A673 (cell line): ENCODE measurements at regions not wholly inside any gene's neighbourhood (a gene's known extent, or its start where the extent isn't known, plus 50 kb on each side); places are given as distances from the start of the nearest gene placed in this dataset.

ENCODE experiments used
- BruUV-seq: library from RNA; stranded (reverse); fragments of 400-500 nt; replicated peaks from 2 replicates; lab custom pipeline; 2021; lab: Mats Ljungman, UMichigan
- CTCF ChIA-PET: fragments of 300-600 bp; sonication (Branson Sonifier 250); formaldehyde crosslinking; loops from one replicate; lab custom pipeline; 2022; ENCODE audit warnings: antibody characterized with exemption; lab: Charles Lee
- POLR2A ChIA-PET: fragments of 300-600 bp; sonication (Branson Sonifier 250); formaldehyde crosslinking; loops from one replicate; lab custom pipeline; 2022; ENCODE audit warnings: antibody characterized with exemption; ENCODE audit not compliant: low non-redundant PET; lab: Charles Lee
- DNase-seq: peaks from one replicate; pipeline ENCODE4 v3.0.0-alpha.2; 2015; ENCODE audit warnings: low spot score
- H3K27ac ChIP-seq: fragments of 200-600 bp; sonication (generic); 2 replicates; pipeline ENCODE4 v1.5.1; 2016; ENCODE audit warnings: mixed run types, low read depth, mild to moderate bottlenecking, mixed read lengths, antibody characterized with exemption, low read length; ENCODE audit not compliant: poor library complexity, severe bottlenecking
- H3K27me3 ChIP-seq: fragments of 200-600 bp; sonication (generic); replicated peaks from 2 replicates; pipeline ENCODE4 v1.6.1; 2017; ENCODE audit warnings: mixed run types, low read depth, mild to moderate bottlenecking, mixed read lengths, antibody characterized with exemption, low read length; ENCODE audit not compliant: insufficient read depth, poor library complexity
- H3K36me3 ChIP-seq: fragments of 200-600 bp; sonication (generic); 2 replicates; pipeline ENCODE4 v1.6.1; 2016; ENCODE audit warnings: mixed run types, mild to moderate bottlenecking, mixed read lengths, antibody characterized with exemption, low read length; ENCODE audit not compliant: insufficient read depth, poor library complexity, severe bottlenecking
- H3K4me1 ChIP-seq: fragments of 200-600 bp; sonication (generic); 2 replicates; pipeline ENCODE4 v1.6.1; 2017; ENCODE audit warnings: mixed run types, mild to moderate bottlenecking, mixed read lengths, antibody characterized with exemption, low read length; ENCODE audit not compliant: insufficient read depth, poor library complexity, severe bottlenecking
- H3K4me3 ChIP-seq: fragments of 200-600 bp; sonication (generic); 2 replicates; pipeline ENCODE4 v1.5.1; 2016; ENCODE audit warnings: low read depth, mixed run types, mild to moderate bottlenecking, mixed read lengths, low read length; ENCODE audit not compliant: poor library complexity, severe bottlenecking
- H3K9me3 ChIP-seq: fragments of 200-600 bp; sonication (generic); 2 replicates; pipeline ENCODE4 v1.6.1; 2016; ENCODE audit warnings: mixed run types, low read depth, mild to moderate bottlenecking, mixed read lengths, antibody characterized with exemption, low read length; ENCODE audit not compliant: poor library complexity, severe bottlenecking
- CTCF ChIP-seq: fragments of 300-800, 200-600 bp; sonication (generic); conservative IDR thresholded peaks from 2 replicates; pipeline ENCODE4 v1.5.1; 2017; ENCODE audit warnings: low read depth, mild to moderate bottlenecking, antibody characterized with exemption, low read length, moderate library complexity, mixed read lengths
- EZH2 ChIP-seq: fragments of 200-600 bp; sonication (generic); IDR thresholded peaks from 2 replicates; pipeline ENCODE4 v1.6.1; 2017; ENCODE audit warnings: borderline replicate concordance, low read depth, mild to moderate bottlenecking, mixed read lengths, antibody characterized with exemption, low read length; ENCODE audit not compliant: poor library complexity, severe bottlenecking
- intact Hi-C: fragments of 100-400 bp; cut with micrococcal nuclease; formaldehyde crosslinking; loops from one replicate; pipeline ENCODE4 v1.10.0; 2022; ENCODE audit not compliant: unreplicated experiment

- H3K27me3 ChIP-seq, result no peaks in the 10 kb centered on the region
Measured at GRCh38 chr6:76134651-76135050, 62.2 kb upstream of the IMPG1 start.

GRCh38 chr6:76124018-76124417 lies 51.6 kb upstream of the IMPG1 start:
- intact Hi-C loops, result no loop called here
- POLR2A ChIA-PET, result no interaction called here
- BruUV-seq, result no TSS peak

More at GRCh38 chr6:76134651-76135050, 62.2 kb upstream of the IMPG1 start:
- TF ChIP-seq EZH2 (no peak), CTCF (no peak)
- no TSS peak for BruUV-seq
- ChIA-PET CTCF (no interaction called here), POLR2A (no interaction called here)
- H3K9me3 ChIP-seq, result no peaks in the 10 kb centered on the region
- intact Hi-C loops, result no loop called here
- H3K4me3 ChIP-seq, result no peak overlapping the region
- DNase-seq, result no peak
- H3K4me1 ChIP-seq, result no peaks in the 10 kb centered on the region
- H3K36me3 ChIP-seq, result no peaks in the 10 kb centered on the region
- no peak overlapping the region for H3K27ac ChIP-seq

More at GRCh38 chr6:76124018-76124417, 51.6 kb upstream of the IMPG1 start:
- H3K9me3 ChIP-seq, result peaks cover 4% of the 10 kb centered on the region
- DNase-seq, result no peak
- CTCF ChIA-PET, result no interaction called here
- TF ChIP-seq EZH2 (no peak), CTCF (no peak)
- H3K36me3 ChIP-seq, result no peaks in the 10 kb centered on the region
- H3K4me3 ChIP-seq, result no peak overlapping the region
- H3K27me3 ChIP-seq, result no peaks in the 10 kb centered on the region
- no peak overlapping the region for H3K27ac ChIP-seq
- no peaks in the 10 kb centered on the region for H3K4me1 ChIP-seq
